ENCODE measurements at regions not wholly inside any gene's neighbourhood (a gene's known extent, or its start where the extent isn't known, plus 50 kb on each side); places are given as distances from the start of the nearest gene placed in this dataset.

GRCh38 chr18:78303519-78304191 is 676.0 kb upstream of the SALL3 start:
- intact Hi-C loops (cut with DNase I; ENCODE audit: low total_unique reads), result no loop called here
- no peak for DNase-seq
- peaks cover 0 to 5% (median 0%) of the 10 kb centered on the region in 6 donors for H3K4me1 ChIP-seq
- H3K9me3 ChIP-seq, result no peaks in the 10 kb centered on the region
- no peak overlapping the region for H3K27ac ChIP-seq
- WGBS, 5 donors, result 74 to 84% (median 79%) methylated on average over 14 to 15 of the region's 15 CpGs
- peaks cover 0 to 5% (median 0%) of the 10 kb centered on the region in 7 donors for H3K27me3 ChIP-seq (replicated peaks in 1 of 7)
- no peak overlapping the region for H3K4me3 ChIP-seq
- no peaks in the 10 kb centered on the region for H3K36me3 ChIP-seq
- no peak for TF ChIP-seq CTCF (IDR thresholded peaks at IDR 0.05 in 8 of 11, conservative IDR thresholded peaks at IDR 0.05 in 3 of 11)

- H3K9me3 ChIP-seq, result no peaks in the 10 kb centered on the region
- H3K27me3 ChIP-seq (replicated peaks in 1 of 7), result peaks cover 0 to 5% (median 0%) of the 10 kb centered on the region in 7 donors
- peaks cover 0 to 5% (median 0%) of the 10 kb centered on the region in 6 donors for H3K4me1 ChIP-seq
- WGBS, 5 donors, result 73 to 86% (median 79%) methylated on average over 25 of the region's 25 CpGs
- intact Hi-C loops (cut with DNase I; ENCODE audit: low total_unique reads), result no loop called here
- TF ChIP-seq POLR2AphosphoS5 (IDR thresholded peaks at IDR 0.05), result no peak
- TF ChIP-seq POLR2A (IDR thresholded peaks at IDR 0.05), result no peak
- TF ChIP-seq CTCF (IDR thresholded peaks at IDR 0.05 in 8 of 11, conservative IDR thresholded peaks at IDR 0.05 in 3 of 11), result no peak
- no peak overlapping the region for H3K27ac ChIP-seq
- no peak overlapping the region for H3K4me3 ChIP-seq
- no peaks in the 10 kb centered on the region for H3K36me3 ChIP-seq
- no peak for DNase-seq
Observed at GRCh38 chr18:78304192-78305164, 675.1 kb upstream of the SALL3 start.

- Histone ChIP-seq H3K4me3 (no peak overlapping the region), H3K9me3 (no peaks in the 10 kb centered on the region), H3K27me3 (replicated peaks in 1 of 7) (peaks cover 0 to 5% (median 0%) of the 10 kb centered on the region in 7 donors), H3K36me3 (no peaks in the 10 kb centered on the region), H3K27ac (no peak overlapping the region), H3K4me1 (peaks cover 0 to 5% (median 0%) of the 10 kb centered on the region in 6 donors)
- intact Hi-C loops (cut with DNase I; ENCODE audit: low total_unique reads), result no loop called here
- 85 to 94% (median 88%) methylated on average over 6 of the region's 6 CpGs for WGBS, 5 donors
- TF ChIP-seq CTCF (IDR thresholded peaks at IDR 0.05 in 8 of 11, conservative IDR thresholded peaks at IDR 0.05 in 3 of 11), result no peak
- TF ChIP-seq POLR2AphosphoS5 (IDR thresholded peaks at IDR 0.05), result no peak
- TF ChIP-seq POLR2A (IDR thresholded peaks at IDR 0.05), result no peak
- no peak for DNase-seq
Observed at GRCh38 chr18:78305789-78306188, 673.8 kb upstream of the SALL3 start.

GRCh38 chr18:78309307-78309706 is 670.3 kb upstream of the SALL3 start:
- intact Hi-C loops (cut with DNase I; ENCODE audit: low total_unique reads), result no loop called here
- Histone ChIP-seq H3K4me3 (no peak overlapping the region), H3K27ac (no peak overlapping the region), H3K4me1 (peaks cover 0 to 5% (median 0%) of the 10 kb centered on the region in 6 donors), H3K9me3 (peaks cover 0 to 9% (median 0%) of the 10 kb centered on the region in 8 donors), H3K27me3 (replicated peaks in 1 of 7) (no peaks in the 10 kb centered on the region), H3K36me3 (no peaks in the 10 kb centered on the region)
- no peak for DNase-seq
- 73 to 89% (median 81%) methylated on average over 30 to 42 of the region's 42 CpGs for WGBS, 5 donors
- TF ChIP-seq CTCF (IDR thresholded peaks at IDR 0.05 in 8 of 11, conservative IDR thresholded peaks at IDR 0.05 in 3 of 11) (no peak), POLR2AphosphoS5 (IDR thresholded peaks at IDR 0.05) (no peak), POLR2A (IDR thresholded peaks at IDR 0.05) (no peak)

All from spleen (tissue), 11 donors.